Fibroblast of mammary gland (primary cell): ENCODE measurements at regions not wholly inside any gene's neighbourhood (a gene's known extent, or its start where the extent isn't known, plus 50 kb on each side); places are given as distances from the start of the nearest gene placed in this dataset.

Source experiments
- DNase-seq: peaks from one replicate; pipeline ENCODE4 v3.0.0-alpha.2; 2010; ENCODE audit warnings: low read depth
- H3K4me3 ChIP-seq: 2 replicates; pipeline ENCODE4 v1.5.1; 2011; ENCODE audit warnings: low read depth, mild to moderate bottlenecking, low read length, moderate library complexity; ENCODE audit not compliant: control insufficient read depth
- CTCF ChIP-seq: conservative IDR thresholded peaks from 2 replicates; pipeline ENCODE4 v1.5.1; 2011; ENCODE audit warnings: low read depth, low read length, inconsistent platforms; ENCODE audit not compliant: control insufficient read depth, insufficient read depth

- H3K4me3 ChIP-seq = no peak overlapping the region
- DNase-seq = no peak
- TF ChIP-seq CTCF = no peak
Observed at GRCh38 chr5:74122175-74122574, 496.2 kb downstream of the ARHGEF28 start.

GRCh38 chr5:74120585-74120984 is 494.6 kb downstream of the ARHGEF28 start:
- no peak for TF ChIP-seq CTCF
- H3K4me3 ChIP-seq = no peak overlapping the region
- no peak for DNase-seq

GRCh38 chr5:74118071-74118470 is 492.1 kb downstream of the ARHGEF28 start:
- no peak for DNase-seq
- no peak overlapping the region for H3K4me3 ChIP-seq
- no peak for TF ChIP-seq CTCF

GRCh38 chr5:74116984-74117383 is 491.0 kb downstream of the ARHGEF28 start:
- no peak for DNase-seq
- no peak overlapping the region for H3K4me3 ChIP-seq
- no peak for TF ChIP-seq CTCF

- H3K4me3 ChIP-seq = no peak overlapping the region
- no peak for DNase-seq
- TF ChIP-seq CTCF = no peak
Observed at GRCh38 chr5:74116266-74116665, 490.3 kb downstream of the ARHGEF28 start.

- no peak for DNase-seq
Observed at GRCh38 chr5:74113927-74114326, 487.9 kb downstream of the ARHGEF28 start.

More at GRCh38 chr5:74113927-74114326, 487.9 kb downstream of the ARHGEF28 start:
- no peak for TF ChIP-seq CTCF
- H3K4me3 ChIP-seq = no peak overlapping the region
